ENCODE measurements at regions not wholly inside any gene's neighbourhood (a gene's known extent, or its start where the extent isn't known, plus 50 kb on each side); places are given as distances from the start of the nearest gene placed in this dataset.
"Not testable (repeated sequence)": the region's sequence is repeated elsewhere in the genome, so short reads cannot be mapped to it uniquely, and the experiment has no call there.

DNA sequence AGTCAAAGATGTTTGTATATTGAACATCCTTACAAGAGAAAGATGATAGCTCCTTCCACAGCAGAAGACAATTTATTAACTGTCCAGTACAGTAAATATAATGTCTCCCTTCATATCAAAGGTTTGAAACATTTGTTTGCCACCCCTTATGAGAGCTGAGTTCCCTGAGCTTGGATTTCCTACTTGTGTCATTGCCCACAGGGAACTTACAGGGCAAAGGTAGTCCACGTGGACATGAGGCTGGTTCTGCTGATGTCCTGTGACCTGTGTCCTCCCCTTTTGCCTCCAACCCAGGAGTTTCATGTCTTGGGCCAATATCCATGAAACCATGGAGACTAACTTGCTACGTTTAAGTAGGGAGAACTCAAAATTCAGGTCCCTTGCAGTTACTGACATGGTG lies 66.4 kb upstream of the SRRM3 start:
- 100% methylated on average over 1 of the region's 2 CpGs for WGBS (ENCODE audit: insufficient coverage)
- DNase-seq; H3K36me3 ChIP-seq (ENCODE audit: control insufficient read depth in 4 of 4, insufficient read depth in 4 of 4, low read length in 3 of 4); H3K4me3 ChIP-seq (ENCODE audit: control insufficient read depth in 1 of 7, extremely low read depth in 1 of 7, insufficient read depth in 4 of 7, low read depth in 2 of 7, low read length in 6 of 7); H3K9me3 ChIP-seq (ENCODE audit: control extremely low read depth in 1 of 5, control insufficient read depth in 4 of 5, insufficient read depth in 2 of 5, low read depth in 1 of 5, low read length in 4 of 5); H3K27ac ChIP-seq (ENCODE audit: insufficient read depth in 1 of 2, low read depth in 1 of 2, low read length in 2 of 2, poor library complexity in 1 of 2, severe bottlenecking in 2 of 2); H3K27me3 ChIP-seq (replicated peaks in 2 of 5; ENCODE audit: control insufficient read depth in 4 of 5, insufficient read depth in 5 of 5, low read length in 4 of 5); CTCF ChIA-PET: not testable (repeated sequence)
- peaks cover 2 to 18% (median 15%) of the 10 kb centered on the region in 4 experiments for H3K4me1 ChIP-seq (ENCODE audit: control extremely low read depth in 1 of 4, control insufficient read depth in 4 of 4, insufficient read depth in 4 of 4, low read length in 3 of 4)
- POLR2A ChIA-PET: interaction anchor here (0.6 kb wide), 1 partner anchor 11 kb away, joined by 8 read pairs; no protein-coding TSS in a partner anchor

DNA sequence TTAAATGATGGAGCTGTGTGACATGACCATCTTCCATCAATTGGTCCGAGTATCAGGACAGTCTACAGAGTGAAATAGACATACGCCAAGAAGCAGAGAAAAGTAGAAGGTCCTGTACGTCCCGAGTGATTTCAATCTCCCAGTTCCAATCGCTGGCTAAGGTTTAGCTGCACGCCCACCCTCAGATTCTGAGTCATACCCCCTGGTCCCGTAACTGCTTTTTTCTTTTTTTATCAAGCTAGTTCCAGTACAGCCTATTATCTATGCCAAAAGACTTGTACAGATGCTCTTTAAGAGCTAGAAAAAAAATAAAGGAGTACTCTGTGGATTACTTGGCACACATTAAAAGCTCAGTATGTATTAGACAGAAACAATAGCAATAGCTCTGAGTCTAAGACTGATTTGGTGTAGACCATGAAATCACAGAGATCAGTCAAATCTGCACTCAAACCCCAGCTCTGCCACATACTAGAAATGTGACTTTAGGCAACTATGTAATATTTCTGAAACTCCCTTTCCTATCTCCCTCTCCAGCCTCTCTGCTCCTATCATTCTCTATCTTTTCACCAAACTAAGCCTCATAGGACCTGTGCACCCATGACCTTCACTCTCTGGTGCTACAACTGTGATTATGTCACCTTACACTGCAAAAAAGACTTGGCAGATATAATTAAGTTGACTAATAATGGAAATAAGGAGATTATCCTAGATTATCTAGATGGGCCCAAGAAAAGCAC lies 63.0 kb upstream of the SRRM3 start:
- H3K9me3 ChIP-seq (ENCODE audit: control extremely low read depth in 1 of 5, control insufficient read depth in 4 of 5, insufficient read depth in 2 of 5, low read depth in 1 of 5, low read length in 4 of 5); H3K4me3 ChIP-seq (ENCODE audit: control insufficient read depth in 1 of 7, extremely low read depth in 1 of 7, insufficient read depth in 4 of 7, low read depth in 2 of 7, low read length in 6 of 7); POLR2A ChIA-PET; H3K4me1 ChIP-seq (ENCODE audit: control extremely low read depth in 1 of 4, control insufficient read depth in 4 of 4, insufficient read depth in 4 of 4, low read length in 3 of 4); H3K27ac ChIP-seq (ENCODE audit: insufficient read depth in 1 of 2, low read depth in 1 of 2, low read length in 2 of 2, poor library complexity in 1 of 2, severe bottlenecking in 2 of 2); H3K27me3 ChIP-seq (replicated peaks in 2 of 5; ENCODE audit: control insufficient read depth in 4 of 5, insufficient read depth in 5 of 5, low read length in 4 of 5); H3K36me3 ChIP-seq (ENCODE audit: control insufficient read depth in 4 of 4, insufficient read depth in 4 of 4, low read length in 3 of 4): not testable (repeated sequence)
- 92% methylated on average over 5 of the region's 7 CpGs for WGBS (ENCODE audit: insufficient coverage)
- CTCF ChIA-PET: interaction anchor here (0.7 to 1.1 kb wide), 2 partner anchors 22 to 30 kb away, joined by 3 to 4 read pairs; no protein-coding TSS in a partner anchor
- DNase-seq: peak in 1 of 3 donors; percentile 34

DNA sequence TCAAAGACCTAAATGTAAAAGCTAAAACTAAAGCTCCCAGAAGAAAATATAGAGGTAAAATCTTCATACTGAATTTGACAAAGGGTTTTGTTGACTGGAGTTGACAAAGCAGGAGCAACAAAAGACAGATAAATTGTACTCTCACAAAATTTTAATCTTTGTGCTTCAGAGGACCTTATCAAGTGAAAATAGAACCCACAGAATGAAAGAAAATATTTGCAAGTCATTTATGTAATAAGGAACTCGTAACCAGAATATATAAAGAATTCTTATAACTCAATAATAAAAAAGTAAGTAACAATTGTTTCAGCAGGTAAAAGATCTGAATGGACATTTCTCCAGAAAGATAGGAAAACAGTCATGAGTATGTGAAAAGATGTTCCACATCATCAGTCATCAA lies 62.0 kb upstream of the SRRM3 start:
- no peak overlapping the region for H3K27ac ChIP-seq (ENCODE audit: insufficient read depth in 1 of 2, low read depth in 1 of 2, low read length in 2 of 2, poor library complexity in 1 of 2, severe bottlenecking in 2 of 2)
- H3K27me3 ChIP-seq (replicated peaks in 2 of 5; ENCODE audit: control insufficient read depth in 4 of 5, insufficient read depth in 5 of 5, low read length in 4 of 5): no peaks in the 10 kb centered on the region
- no peak overlapping the region for H3K4me3 ChIP-seq (ENCODE audit: control insufficient read depth in 1 of 7, extremely low read depth in 1 of 7, insufficient read depth in 4 of 7, low read depth in 2 of 7, low read length in 6 of 7)
- peak in 1 of 3 donors; percentile 41 for DNase-seq
- POLR2A ChIA-PET: no interaction called here
- H3K4me1 ChIP-seq (ENCODE audit: control extremely low read depth in 1 of 4, control insufficient read depth in 4 of 4, insufficient read depth in 4 of 4, low read length in 3 of 4): peaks cover 0 to 6% (median 0%) of the 10 kb centered on the region in 4 experiments
- no peaks in the 10 kb centered on the region for H3K36me3 ChIP-seq (ENCODE audit: control insufficient read depth in 4 of 4, insufficient read depth in 4 of 4, low read length in 3 of 4)
- no peaks in the 10 kb centered on the region for H3K9me3 ChIP-seq (ENCODE audit: control extremely low read depth in 1 of 5, control insufficient read depth in 4 of 5, insufficient read depth in 2 of 5, low read depth in 1 of 5, low read length in 4 of 5)
- CTCF ChIA-PET: no interaction called here
- no CpG with 5 or more reads among the region's 1 CpG for WGBS (ENCODE audit: insufficient coverage)

GRCh38 chr7:76140259-76140658 lies 61.4 kb upstream of the SRRM3 start:
- H3K36me3 ChIP-seq (ENCODE audit: control insufficient read depth in 4 of 4, insufficient read depth in 4 of 4, low read length in 3 of 4); CTCF ChIA-PET; POLR2A ChIA-PET; DNase-seq; H3K9me3 ChIP-seq (ENCODE audit: control extremely low read depth in 1 of 5, control insufficient read depth in 4 of 5, insufficient read depth in 2 of 5, low read depth in 1 of 5, low read length in 4 of 5); H3K27ac ChIP-seq (ENCODE audit: insufficient read depth in 1 of 2, low read depth in 1 of 2, low read length in 2 of 2, poor library complexity in 1 of 2, severe bottlenecking in 2 of 2); H3K4me3 ChIP-seq (ENCODE audit: control insufficient read depth in 1 of 7, extremely low read depth in 1 of 7, insufficient read depth in 4 of 7, low read depth in 2 of 7, low read length in 6 of 7); H3K27me3 ChIP-seq (replicated peaks in 2 of 5; ENCODE audit: control insufficient read depth in 4 of 5, insufficient read depth in 5 of 5, low read length in 4 of 5): not testable (repeated sequence)
- H3K4me1 ChIP-seq (ENCODE audit: control extremely low read depth in 1 of 4, control insufficient read depth in 4 of 4, insufficient read depth in 4 of 4, low read length in 3 of 4): peaks cover 0 to 11% (median 0%) of the 10 kb centered on the region in 4 experiments
- WGBS (ENCODE audit: insufficient coverage): no CpG with 5 or more reads among the region's 3 CpGs

GRCh38 chr7:76142861-76143260 lies 58.8 kb upstream of the SRRM3 start:
- H3K27ac ChIP-seq (ENCODE audit: insufficient read depth in 1 of 2, low read depth in 1 of 2, low read length in 2 of 2, poor library complexity in 1 of 2, severe bottlenecking in 2 of 2): no peak overlapping the region

GRCh38 chr7:76144664-76145270 lies 56.9 kb upstream of the SRRM3 start:
- H3K27ac ChIP-seq (ENCODE audit: insufficient read depth in 1 of 2, low read depth in 1 of 2, low read length in 2 of 2, poor library complexity in 1 of 2, severe bottlenecking in 2 of 2); H3K36me3 ChIP-seq (ENCODE audit: control insufficient read depth in 4 of 4, insufficient read depth in 4 of 4, low read length in 3 of 4); CTCF ChIA-PET; H3K4me3 ChIP-seq (ENCODE audit: control insufficient read depth in 1 of 7, extremely low read depth in 1 of 7, insufficient read depth in 4 of 7, low read depth in 2 of 7, low read length in 6 of 7); H3K27me3 ChIP-seq (replicated peaks in 2 of 5; ENCODE audit: control insufficient read depth in 4 of 5, insufficient read depth in 5 of 5, low read length in 4 of 5); H3K9me3 ChIP-seq (ENCODE audit: control extremely low read depth in 1 of 5, control insufficient read depth in 4 of 5, insufficient read depth in 2 of 5, low read depth in 1 of 5, low read length in 4 of 5): not testable (repeated sequence)
- peaks cover 0 to 11% (median 0%) of the 10 kb centered on the region in 4 experiments for H3K4me1 ChIP-seq (ENCODE audit: control extremely low read depth in 1 of 4, control insufficient read depth in 4 of 4, insufficient read depth in 4 of 4, low read length in 3 of 4)
- POLR2A ChIA-PET: interaction anchor here (0.6 kb wide), 1 partner anchor 21 kb away, joined by 3 read pairs; no protein-coding TSS in a partner anchor
- WGBS (ENCODE audit: insufficient coverage): 92% methylated on average over 2 of the region's 5 CpGs
- peak in 1 of 3 donors; percentile 35 for DNase-seq

More at GRCh38 chr7:76142861-76143260, 58.8 kb upstream of the SRRM3 start:
- ChIA-PET CTCF (interaction anchor here (1.0 kb wide), 1 partner anchor 13 kb away, joined by 3 read pairs; no protein-coding TSS in a partner anchor), POLR2A (no interaction called here)
- Histone ChIP-seq H3K4me1 (ENCODE audit: control extremely low read depth in 1 of 4, control insufficient read depth in 4 of 4, insufficient read depth in 4 of 4, low read length in 3 of 4) (peaks cover 0 to 11% (median 0%) of the 10 kb centered on the region in 4 experiments), H3K4me3 (ENCODE audit: control insufficient read depth in 1 of 7, extremely low read depth in 1 of 7, insufficient read depth in 4 of 7, low read depth in 2 of 7, low read length in 6 of 7) (no peak overlapping the region), H3K36me3 (ENCODE audit: control insufficient read depth in 4 of 4, insufficient read depth in 4 of 4, low read length in 3 of 4) (no peaks in the 10 kb centered on the region), H3K9me3 (ENCODE audit: control extremely low read depth in 1 of 5, control insufficient read depth in 4 of 5, insufficient read depth in 2 of 5, low read depth in 1 of 5, low read length in 4 of 5) (no peaks in the 10 kb centered on the region), H3K27me3 (replicated peaks in 2 of 5; ENCODE audit: control insufficient read depth in 4 of 5, insufficient read depth in 5 of 5, low read length in 4 of 5) (no peaks in the 10 kb centered on the region)
- DNase-seq: no peak
- 100% methylated on average over 3 of the region's 5 CpGs for WGBS (ENCODE audit: insufficient coverage)

DNA sequence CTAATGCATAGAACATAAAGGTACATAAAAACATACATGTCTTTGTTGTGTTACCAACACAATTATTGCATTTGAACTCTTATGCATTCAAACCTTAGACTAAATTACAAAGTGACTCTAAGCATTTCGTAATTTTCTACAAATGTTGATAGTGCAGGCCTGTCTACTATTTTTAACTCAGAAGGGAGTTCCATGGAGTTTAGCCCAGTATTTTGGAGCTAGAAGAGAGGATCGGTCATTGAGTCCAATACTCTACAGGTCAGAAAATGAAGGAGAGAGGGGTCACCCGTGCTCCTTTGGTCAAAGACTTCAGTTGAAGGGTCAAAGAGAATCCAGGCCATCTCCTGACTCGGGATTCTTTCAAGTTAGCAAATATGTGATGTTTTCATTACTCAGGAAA lies 55.3 kb upstream of the SRRM3 start:
- peaks cover 0 to 4% (median 0%) of the 10 kb centered on the region in 5 experiments for H3K27me3 ChIP-seq (replicated peaks in 2 of 5; ENCODE audit: control insufficient read depth in 4 of 5, insufficient read depth in 5 of 5, low read length in 4 of 5)
- CTCF ChIA-PET: no interaction called here
- H3K4me3 ChIP-seq (ENCODE audit: control insufficient read depth in 1 of 7, extremely low read depth in 1 of 7, insufficient read depth in 4 of 7, low read depth in 2 of 7, low read length in 6 of 7): no peak overlapping the region
- no peaks in the 10 kb centered on the region for H3K9me3 ChIP-seq (ENCODE audit: control extremely low read depth in 1 of 5, control insufficient read depth in 4 of 5, insufficient read depth in 2 of 5, low read depth in 1 of 5, low read length in 4 of 5)
- POLR2A ChIA-PET: interaction anchor here (0.6 kb wide), 1 partner anchor 11 kb away, joined by 8 read pairs; no protein-coding TSS in a partner anchor
- WGBS (ENCODE audit: insufficient coverage): 94% methylated on average over 2 of the region's 4 CpGs
- H3K27ac ChIP-seq (ENCODE audit: insufficient read depth in 1 of 2, low read depth in 1 of 2, low read length in 2 of 2, poor library complexity in 1 of 2, severe bottlenecking in 2 of 2): no peak overlapping the region
- no peaks in the 10 kb centered on the region for H3K36me3 ChIP-seq (ENCODE audit: control insufficient read depth in 4 of 4, insufficient read depth in 4 of 4, low read length in 3 of 4)
- peaks cover 0 to 11% (median 0%) of the 10 kb centered on the region in 4 experiments for H3K4me1 ChIP-seq (ENCODE audit: control extremely low read depth in 1 of 4, control insufficient read depth in 4 of 4, insufficient read depth in 4 of 4, low read length in 3 of 4)
- DNase-seq: no peak

All from common myeloid progenitor, CD34-positive (primary cell).